BLaER1 (cell line): ENCODE measurements at regions not wholly inside any gene's neighbourhood (a gene's known extent, or its start where the extent isn't known, plus 50 kb on each side); places are given as distances from the start of the nearest gene placed in this dataset.
"Not testable (repeated sequence)": the region's sequence is repeated elsewhere in the genome, so short reads cannot be mapped to it uniquely, and the experiment has no call there.

ENCODE experiments used
- H3K27ac ChIP-seq: shearing (Covaris generic); formaldehyde crosslinking; 2 replicates; pipeline ENCODE4 v1.8.1; 2022
- H3K27me3 ChIP-seq: shearing (Covaris generic); formaldehyde crosslinking; 2 replicates; pipeline ENCODE4 v1.8.1; 2022
- H3K36me3 ChIP-seq: shearing (Covaris generic); formaldehyde crosslinking; 2 replicates; pipeline ENCODE4 v1.8.1; 2022
- H3K4me1 ChIP-seq: shearing (Covaris generic); formaldehyde crosslinking; 2 replicates; pipeline ENCODE4 v1.8.1; 2022
- H3K4me2 ChIP-seq: shearing (Covaris generic); formaldehyde crosslinking; 2 replicates; pipeline ENCODE4 v1.8.1; 2022
- H3K4me3 ChIP-seq: shearing (Covaris generic); formaldehyde crosslinking; 2 replicates; pipeline ENCODE4 v1.8.1; 2022
- H3K9ac ChIP-seq: shearing (Covaris generic); formaldehyde crosslinking; 2 replicates; pipeline ENCODE4 v1.8.1; 2022
- H3K9me3 ChIP-seq: shearing (Covaris generic); formaldehyde crosslinking; 2 replicates; pipeline ENCODE4 v1.8.1; 2022
- H4K20me1 ChIP-seq: shearing (Covaris generic); formaldehyde crosslinking; 2 replicates; pipeline ENCODE4 v1.8.1; 2022
- Cebpa-rat ChIP-seq: shearing (Covaris generic); IDR thresholded peaks from 2 replicates; pipeline ENCODE4 v1.8.1; 2022

- H3K4me1 ChIP-seq, result no peaks in the 10 kb centered on the region
- no peak for TF ChIP-seq Cebpa-rat
- no peaks in the 10 kb centered on the region for H3K9me3 ChIP-seq
- no peaks in the 10 kb centered on the region for H4K20me1 ChIP-seq
- H3K4me2 ChIP-seq, result no peak overlapping the region
- H3K27ac ChIP-seq, result no peak overlapping the region
- H3K27me3 ChIP-seq, result no peaks in the 10 kb centered on the region
- H3K4me3 ChIP-seq, result no peak overlapping the region
- H3K36me3 ChIP-seq, result no peaks in the 10 kb centered on the region
- H3K9ac ChIP-seq, result no peak overlapping the region
These were observed 58.0 kb upstream of the EFCAB3 start for GRCh38 chr17:62322313-62322712.

- Histone ChIP-seq H3K27me3 (no peaks in the 10 kb centered on the region), H3K9ac (no peak overlapping the region), H3K4me3 (no peak overlapping the region), H3K4me1 (no peaks in the 10 kb centered on the region), H3K27ac (no peak overlapping the region), H3K9me3 (no peaks in the 10 kb centered on the region), H3K4me2 (no peak overlapping the region), H4K20me1 (no peaks in the 10 kb centered on the region), H3K36me3 (no peaks in the 10 kb centered on the region)
- no peak for TF ChIP-seq Cebpa-rat
These were observed 58.9 kb upstream of the EFCAB3 start for GRCh38 chr17:62321451-62321850.

GRCh38 chr17:62319846-62320245, 60.5 kb upstream of the EFCAB3 start:
- H3K4me2 ChIP-seq, result no peak overlapping the region
- no peak for TF ChIP-seq Cebpa-rat

GRCh38 chr17:62309396-62309795, 71.0 kb upstream of the EFCAB3 start:
- no peak for TF ChIP-seq Cebpa-rat
- H3K4me1 ChIP-seq, result no peaks in the 10 kb centered on the region
- H3K4me2 ChIP-seq, result no peak overlapping the region
- H4K20me1 ChIP-seq, result no peaks in the 10 kb centered on the region
- H3K27ac ChIP-seq, result no peak overlapping the region
- H3K9me3 ChIP-seq, result no peaks in the 10 kb centered on the region
- no peak overlapping the region for H3K4me3 ChIP-seq
- no peak overlapping the region for H3K9ac ChIP-seq
- no peaks in the 10 kb centered on the region for H3K36me3 ChIP-seq
- H3K27me3 ChIP-seq, result no peaks in the 10 kb centered on the region

More at GRCh38 chr17:62319846-62320245, 60.5 kb upstream of the EFCAB3 start:
- no peak overlapping the region for H3K4me3 ChIP-seq
- no peak overlapping the region for H3K9ac ChIP-seq
- H4K20me1 ChIP-seq, result no peaks in the 10 kb centered on the region
- no peaks in the 10 kb centered on the region for H3K9me3 ChIP-seq
- no peaks in the 10 kb centered on the region for H3K36me3 ChIP-seq
- no peaks in the 10 kb centered on the region for H3K4me1 ChIP-seq
- no peak overlapping the region for H3K27ac ChIP-seq
- H3K27me3 ChIP-seq, result no peaks in the 10 kb centered on the region

- no peak overlapping the region for H3K9ac ChIP-seq
- no peaks in the 10 kb centered on the region for H3K4me1 ChIP-seq
- H3K27me3 ChIP-seq, result no peaks in the 10 kb centered on the region
- TF ChIP-seq Cebpa-rat, result no peak
- no peak overlapping the region for H3K4me2 ChIP-seq
- H4K20me1 ChIP-seq, result no peaks in the 10 kb centered on the region
- no peak overlapping the region for H3K4me3 ChIP-seq
- H3K27ac ChIP-seq, result no peak overlapping the region
- H3K9me3 ChIP-seq, result no peaks in the 10 kb centered on the region
- H3K36me3 ChIP-seq, result no peaks in the 10 kb centered on the region
These were observed 73.2 kb upstream of the EFCAB3 start for GRCh38 chr17:62307196-62307595.

- Histone ChIP-seq H3K36me3 (no peaks in the 10 kb centered on the region), H3K4me3 (no peak overlapping the region), H3K4me2 (no peak overlapping the region), H3K9ac (no peak overlapping the region), H3K4me1 (no peaks in the 10 kb centered on the region), H3K27ac (no peak overlapping the region), H4K20me1 (no peaks in the 10 kb centered on the region), H3K27me3 (no peaks in the 10 kb centered on the region), H3K9me3 (no peaks in the 10 kb centered on the region)
- TF ChIP-seq Cebpa-rat, result no peak
These were observed 76.9 kb upstream of the EFCAB3 start for GRCh38 chr17:62303476-62303875.

GRCh38 chr17:62300697-62301096, 79.7 kb upstream of the EFCAB3 start:
- H3K27me3 ChIP-seq, result no peaks in the 10 kb centered on the region
- H4K20me1 ChIP-seq, result no peaks in the 10 kb centered on the region
- no peak overlapping the region for H3K4me2 ChIP-seq
- no peaks in the 10 kb centered on the region for H3K4me1 ChIP-seq
- H3K27ac ChIP-seq, result no peak overlapping the region
- H3K9ac ChIP-seq, result no peak overlapping the region
- TF ChIP-seq Cebpa-rat, result no peak
- H3K9me3 ChIP-seq, result no peaks in the 10 kb centered on the region
- H3K36me3 ChIP-seq, result no peaks in the 10 kb centered on the region
- H3K4me3 ChIP-seq, result no peak overlapping the region

- not testable (repeated sequence) for H3K36me3 ChIP-seq, H3K27me3 ChIP-seq, H3K4me3 ChIP-seq, H3K9me3 ChIP-seq, H3K9ac ChIP-seq, H3K4me2 ChIP-seq, H3K27ac ChIP-seq, H3K4me1 ChIP-seq, H4K20me1 ChIP-seq
These were observed 105.1 kb upstream of the EFCAB3 start for GRCh38 chr17:62275290-62275689.

- not testable (repeated sequence) for H3K27ac ChIP-seq, H3K4me3 ChIP-seq, H3K9me3 ChIP-seq, H3K4me1 ChIP-seq, H3K27me3 ChIP-seq, H3K4me2 ChIP-seq, H4K20me1 ChIP-seq, H3K36me3 ChIP-seq, H3K9ac ChIP-seq
These were observed 112.0 kb upstream of the EFCAB3 start for GRCh38 chr17:62268361-62268760.

- not testable (repeated sequence) for H3K9ac ChIP-seq, H3K9me3 ChIP-seq, H3K36me3 ChIP-seq, H4K20me1 ChIP-seq, H3K4me2 ChIP-seq, H3K4me1 ChIP-seq, H3K27ac ChIP-seq, H3K4me3 ChIP-seq, H3K27me3 ChIP-seq
These were observed 115.4 kb upstream of the EFCAB3 start for GRCh38 chr17:62264974-62265373.

GRCh38 chr17:62255791-62256190, 124.6 kb upstream of the EFCAB3 start:
- not testable (repeated sequence) for H3K4me2 ChIP-seq, H3K4me3 ChIP-seq, H3K9me3 ChIP-seq, H3K36me3 ChIP-seq, H3K9ac ChIP-seq, H4K20me1 ChIP-seq, H3K27ac ChIP-seq, H3K4me1 ChIP-seq, H3K27me3 ChIP-seq

- H3K27me3 ChIP-seq, H3K4me3 ChIP-seq, H3K4me1 ChIP-seq, H3K27ac ChIP-seq, H3K9me3 ChIP-seq, H3K4me2 ChIP-seq, H4K20me1 ChIP-seq, H3K36me3 ChIP-seq, H3K9ac ChIP-seq: not testable (repeated sequence)
These were observed 138.3 kb upstream of the EFCAB3 start for GRCh38 chr17:62242076-62242475.

GRCh38 chr17:62239569-62239968, 140.8 kb upstream of the EFCAB3 start:
- H3K27ac ChIP-seq, H3K9ac ChIP-seq, H3K9me3 ChIP-seq, H3K4me2 ChIP-seq, H3K27me3 ChIP-seq, H3K4me3 ChIP-seq, H3K4me1 ChIP-seq, H4K20me1 ChIP-seq, H3K36me3 ChIP-seq: not testable (repeated sequence)

- H3K27ac ChIP-seq, H3K4me2 ChIP-seq, H3K9me3 ChIP-seq, H4K20me1 ChIP-seq, H3K36me3 ChIP-seq, H3K4me3 ChIP-seq, H3K4me1 ChIP-seq, H3K9ac ChIP-seq, H3K27me3 ChIP-seq: not testable (repeated sequence)
These were observed 141.6 kb upstream of the EFCAB3 start for GRCh38 chr17:62238551-62239338.
